Stimulated activated naive CD8-positive, alpha-beta T cell treated with anti-CD3 and anti-CD28 coated beads, Interleukin-15, amount 100 ng/mL, for 72 hours (primary cell): ENCODE measurements at regions not wholly inside any gene's neighbourhood (a gene's known extent, or its start where the extent isn't known, plus 50 kb on each side); places are given as distances from the start of the nearest gene placed in this dataset.
"Not testable (repeated sequence)": the region's sequence is repeated elsewhere in the genome, so short reads cannot be mapped to it uniquely, and the experiment has no call there.

Experiments
- ATAC-seq: fragments of 150-1000 bp; cut with Tn5 transposase; 2 replicates; pipeline ENCODE4 v1.10.0; 2021; ENCODE audit warnings: mild to moderate bottlenecking, moderate library complexity
- DNase-seq, 2 donors: peaks; one replicate each; pipeline ENCODE4 v3.0.0; 2021 to 2022
- H3K27ac Mint-ChIP-seq, 2 donors: one replicate each; pipeline ENCODE4 v1.8.0; 2022; ENCODE audit warnings: mild to moderate bottlenecking in 2 of 2, mixed read lengths in 2 of 2, moderate library complexity in 2 of 2
- H3K27me3 Mint-ChIP-seq: one replicate; pipeline ENCODE4 v1.8.0; 2022; ENCODE audit warnings: mixed read lengths
- H3K4me1 Mint-ChIP-seq: one replicate; pipeline ENCODE4 v1.8.0; 2022; ENCODE audit warnings: mild to moderate bottlenecking, mixed read lengths
- H3K4me3 Mint-ChIP-seq, 2 donors: one replicate each; pipeline ENCODE4 v1.8.0; 2022; ENCODE audit warnings: mild to moderate bottlenecking in 2 of 2, mixed read lengths in 2 of 2, moderate library complexity in 1 of 2
- H3K9me3 Mint-ChIP-seq, 2 donors: one replicate each; pipeline ENCODE4 v1.8.0; 2022; ENCODE audit warnings: mixed read lengths in 2 of 2

- ATAC-seq (no peak), DNase-seq (no peak)
- no peaks in the 10 kb centered on the region for H3K27me3 Mint-ChIP-seq
- peaks cover 7 to 11% of the 10 kb centered on the region in 2 donors for H3K9me3 Mint-ChIP-seq
- H3K4me1 Mint-ChIP-seq = no peaks in the 10 kb centered on the region
- H3K27ac Mint-ChIP-seq = no peak overlapping the region
- H3K4me3 Mint-ChIP-seq = no peak overlapping the region
These were observed 323.2 kb upstream of the SLC39A10 start for GRCh38 chr2:195333869-195334268.

GRCh38 chr2:195331966-195332365 lies 325.1 kb upstream of the SLC39A10 start:
- Mint-ChIP-seq H3K27me3 (no peaks in the 10 kb centered on the region), H3K9me3 (peaks cover 6 to 7% of the 10 kb centered on the region in 2 donors), H3K27ac (peak overlapping the region in 1 of 2 donors; percentile 19), H3K4me1 (no peaks in the 10 kb centered on the region), H3K4me3 (no peak overlapping the region)
- ATAC-seq (no peak), DNase-seq (no peak)

GRCh38 chr2:195331129-195331528 lies 325.9 kb upstream of the SLC39A10 start:
- DNase-seq = no peak
- Mint-ChIP-seq H3K4me1 (no peaks in the 10 kb centered on the region), H3K9me3 (peaks cover 6 to 7% of the 10 kb centered on the region in 2 donors), H3K27ac (no peak overlapping the region), H3K27me3 (no peaks in the 10 kb centered on the region), H3K4me3 (no peak overlapping the region)
- no peak for ATAC-seq

GRCh38 chr2:195330513-195330956 lies 326.5 kb upstream of the SLC39A10 start:
- peaks cover 6 to 7% of the 10 kb centered on the region in 2 donors for H3K9me3 Mint-ChIP-seq
- no peak overlapping the region for H3K27ac Mint-ChIP-seq
- DNase-seq (no peak), ATAC-seq (no peak)
- H3K27me3 Mint-ChIP-seq = no peaks in the 10 kb centered on the region
- H3K4me1 Mint-ChIP-seq = no peaks in the 10 kb centered on the region
- no peak overlapping the region for H3K4me3 Mint-ChIP-seq

- H3K4me3 Mint-ChIP-seq, H3K27me3 Mint-ChIP-seq, DNase-seq, H3K4me1 Mint-ChIP-seq, H3K27ac Mint-ChIP-seq, H3K9me3 Mint-ChIP-seq, ATAC-seq: not testable (repeated sequence)
These were observed 327.2 kb upstream of the SLC39A10 start for GRCh38 chr2:195329784-195330183.

GRCh38 chr2:195326537-195326936 lies 330.5 kb upstream of the SLC39A10 start:
- no peak overlapping the region for H3K27ac Mint-ChIP-seq
- DNase-seq (no peak), ATAC-seq (no peak)
- H3K9me3 Mint-ChIP-seq = peaks cover 0 to 6% of the 10 kb centered on the region in 2 donors
- no peak overlapping the region for H3K4me3 Mint-ChIP-seq
- H3K27me3 Mint-ChIP-seq = no peaks in the 10 kb centered on the region
- no peaks in the 10 kb centered on the region for H3K4me1 Mint-ChIP-seq

- no peak overlapping the region for H3K4me3 Mint-ChIP-seq
- DNase-seq (no peak), ATAC-seq (no peak)
- H3K9me3 Mint-ChIP-seq = no peaks in the 10 kb centered on the region
- H3K27ac Mint-ChIP-seq = no peak overlapping the region
- H3K4me1 Mint-ChIP-seq = no peaks in the 10 kb centered on the region
- no peaks in the 10 kb centered on the region for H3K27me3 Mint-ChIP-seq
These were observed 334.7 kb upstream of the SLC39A10 start for GRCh38 chr2:195322324-195322723.

GRCh38 chr2:195320413-195320973 lies 336.5 kb upstream of the SLC39A10 start:
- H3K9me3 Mint-ChIP-seq = no peaks in the 10 kb centered on the region
- no peaks in the 10 kb centered on the region for H3K4me1 Mint-ChIP-seq
- H3K27ac Mint-ChIP-seq = no peak overlapping the region
- ATAC-seq (no peak), DNase-seq (no peak)
- H3K27me3 Mint-ChIP-seq = no peaks in the 10 kb centered on the region
- no peak overlapping the region for H3K4me3 Mint-ChIP-seq

GRCh38 chr2:195319548-195320412 lies 337.2 kb upstream of the SLC39A10 start:
- Mint-ChIP-seq H3K4me1 (no peaks in the 10 kb centered on the region), H3K9me3 (no peaks in the 10 kb centered on the region), H3K27ac (no peak overlapping the region), H3K4me3 (no peak overlapping the region), H3K27me3 (no peaks in the 10 kb centered on the region)
- ATAC-seq (no peak), DNase-seq (no peak)

GRCh38 chr2:195319112-195319460 lies 337.9 kb upstream of the SLC39A10 start:
- ATAC-seq = no peak
- Mint-ChIP-seq H3K27me3 (no peaks in the 10 kb centered on the region), H3K4me1 (no peaks in the 10 kb centered on the region), H3K27ac (no peak overlapping the region), H3K9me3 (no peaks in the 10 kb centered on the region), H3K4me3 (no peak overlapping the region)
- DNase-seq = no peak

- no peak for ATAC-seq
- Mint-ChIP-seq H3K4me1 (no peaks in the 10 kb centered on the region), H3K27ac (no peak overlapping the region), H3K9me3 (no peaks in the 10 kb centered on the region), H3K4me3 (no peak overlapping the region), H3K27me3 (no peaks in the 10 kb centered on the region)
- DNase-seq = peak; percentile 19 to 21
These were observed 338.4 kb upstream of the SLC39A10 start for GRCh38 chr2:195318440-195319111.

- H3K9me3 Mint-ChIP-seq = no peaks in the 10 kb centered on the region
- no peak overlapping the region for H3K27ac Mint-ChIP-seq
- H3K4me3 Mint-ChIP-seq = no peak overlapping the region
- DNase-seq (no peak), ATAC-seq (no peak)
- H3K4me1 Mint-ChIP-seq = no peaks in the 10 kb centered on the region
- H3K27me3 Mint-ChIP-seq = no peaks in the 10 kb centered on the region
These were observed 339.5 kb upstream of the SLC39A10 start for GRCh38 chr2:195317550-195317949.

GRCh38 chr2:195316486-195316885 lies 340.5 kb upstream of the SLC39A10 start:
- Mint-ChIP-seq H3K4me1 (no peaks in the 10 kb centered on the region), H3K9me3 (no peaks in the 10 kb centered on the region), H3K4me3 (no peak overlapping the region), H3K27ac (no peak overlapping the region), H3K27me3 (no peaks in the 10 kb centered on the region)
- DNase-seq (no peak), ATAC-seq (no peak)

GRCh38 chr2:195313962-195314361 lies 343.1 kb upstream of the SLC39A10 start:
- Mint-ChIP-seq H3K27me3 (no peaks in the 10 kb centered on the region), H3K9me3 (no peaks in the 10 kb centered on the region), H3K4me3 (no peak overlapping the region), H3K27ac (no peak overlapping the region), H3K4me1 (no peaks in the 10 kb centered on the region)
- DNase-seq (no peak), ATAC-seq (no peak)

- Mint-ChIP-seq H3K27me3 (no peaks in the 10 kb centered on the region), H3K4me1 (no peaks in the 10 kb centered on the region)
- DNase-seq = no peak
These were observed 344.4 kb upstream of the SLC39A10 start for GRCh38 chr2:195312662-195313061.

GRCh38 chr2:195308163-195308562 lies 348.9 kb upstream of the SLC39A10 start:
- no peaks in the 10 kb centered on the region for H3K9me3 Mint-ChIP-seq
- no peak for ATAC-seq
- DNase-seq = no peak

More at GRCh38 chr2:195312662-195313061, 344.4 kb upstream of the SLC39A10 start:
- ATAC-seq = no peak
- no peak overlapping the region for H3K27ac Mint-ChIP-seq
- no peak overlapping the region for H3K4me3 Mint-ChIP-seq
- no peaks in the 10 kb centered on the region for H3K9me3 Mint-ChIP-seq

More at GRCh38 chr2:195308163-195308562, 348.9 kb upstream of the SLC39A10 start:
- Mint-ChIP-seq H3K27ac (no peak overlapping the region), H3K4me3 (no peak overlapping the region), H3K27me3 (no peaks in the 10 kb centered on the region), H3K4me1 (no peaks in the 10 kb centered on the region)
